ENCODE measurements at regions not wholly inside any gene's neighbourhood (a gene's known extent, or its start where the extent isn't known, plus 50 kb on each side); places are given as distances from the start of the nearest gene placed in this dataset.
A peak's percentile ranks its signal among the peaks of the same experiment; 100 is the strongest.

GRCh38 chr18:34350778-34351177 lies 126.1 kb upstream of the NOL4 start:
- DNase-seq (ENCODE audit: low read depth): no peak
- no peak for TF ChIP-seq CTCF (conservative IDR thresholded peaks at IDR 0.05; ENCODE audit: low read depth, low read length)
- no peak overlapping the region for H3K4me3 ChIP-seq (ENCODE audit: low read depth, low read length)

- no peak for DNase-seq (ENCODE audit: low read depth)
- H3K4me3 ChIP-seq (ENCODE audit: low read depth, low read length): no peak overlapping the region
- TF ChIP-seq CTCF (conservative IDR thresholded peaks at IDR 0.05; ENCODE audit: low read depth, low read length): peak; percentile 53
These were observed 127.9 kb upstream of the NOL4 start for GRCh38 chr18:34352385-34353163.

GRCh38 chr18:34354351-34354750 lies 129.6 kb upstream of the NOL4 start:
- TF ChIP-seq CTCF (conservative IDR thresholded peaks at IDR 0.05; ENCODE audit: low read depth, low read length): no peak
- DNase-seq (ENCODE audit: low read depth): no peak
- H3K4me3 ChIP-seq (ENCODE audit: low read depth, low read length): no peak overlapping the region

GRCh38 chr18:34357944-34358580 lies 133.3 kb upstream of the NOL4 start:
- TF ChIP-seq CTCF (conservative IDR thresholded peaks at IDR 0.05; ENCODE audit: low read depth, low read length): no peak
- DNase-seq (ENCODE audit: low read depth): no peak
- H3K4me3 ChIP-seq (ENCODE audit: low read depth, low read length): no peak overlapping the region

- no peak for TF ChIP-seq CTCF (conservative IDR thresholded peaks at IDR 0.05; ENCODE audit: low read depth, low read length)
- H3K4me3 ChIP-seq (ENCODE audit: low read depth, low read length): no peak overlapping the region
- no peak for DNase-seq (ENCODE audit: low read depth)
These were observed 134.2 kb upstream of the NOL4 start for GRCh38 chr18:34358923-34359322.

GRCh38 chr18:34364699-34365098 lies 140.0 kb upstream of the NOL4 start:
- TF ChIP-seq CTCF (conservative IDR thresholded peaks at IDR 0.05; ENCODE audit: low read depth, low read length): no peak

More at GRCh38 chr18:34364699-34365098, 140.0 kb upstream of the NOL4 start:
- H3K4me3 ChIP-seq (ENCODE audit: low read depth, low read length): no peak overlapping the region
- no peak for DNase-seq (ENCODE audit: low read depth)
